LoVo (cell line): ENCODE measurements at regions not wholly inside any gene's neighbourhood (a gene's known extent, or its start where the extent isn't known, plus 50 kb on each side); places are given as distances from the start of the nearest gene placed in this dataset.
"Not testable (repeated sequence)": the region's sequence is repeated elsewhere in the genome, so short reads cannot be mapped to it uniquely, and the experiment has no call there.

Experiments
- DNase-seq: peaks from one replicate; pipeline ENCODE4 v3.0.0-alpha.2; 2016; ENCODE audit warnings: low spot score

- no peak for DNase-seq
Measured at GRCh38 chr12:115319446-115320040, 635.6 kb upstream of the TBX3 start.

- peak; percentile 69 for DNase-seq
Measured at GRCh38 chr12:115313929-115314328, 630.0 kb upstream of the TBX3 start.

GRCh38 chr12:115312901-115313300 lies 628.9 kb upstream of the TBX3 start:
- no peak for DNase-seq

- DNase-seq: no peak
Measured at GRCh38 chr12:115311875-115312274, 627.9 kb upstream of the TBX3 start.

- DNase-seq: no peak
Measured at GRCh38 chr12:115308918-115309317, 624.9 kb upstream of the TBX3 start.

- no peak for DNase-seq
Measured at GRCh38 chr12:115306380-115306779, 622.4 kb upstream of the TBX3 start.

- no peak for DNase-seq
Measured at GRCh38 chr12:115305867-115306266, 621.9 kb upstream of the TBX3 start.

- DNase-seq: no peak
Measured at GRCh38 chr12:115305275-115305674, 621.3 kb upstream of the TBX3 start.

- no peak for DNase-seq
Measured at GRCh38 chr12:115303723-115304309, 619.8 kb upstream of the TBX3 start.

GRCh38 chr12:115297445-115297844 lies 613.5 kb upstream of the TBX3 start:
- no peak for DNase-seq

- DNase-seq: no peak
Measured at GRCh38 chr12:115296613-115297198, 612.7 kb upstream of the TBX3 start.

GRCh38 chr12:115295886-115296285 lies 611.9 kb upstream of the TBX3 start:
- DNase-seq: no peak

- no peak for DNase-seq
Measured at GRCh38 chr12:115294453-115295133, 610.6 kb upstream of the TBX3 start.

GRCh38 chr12:115285429-115285828 lies 601.5 kb upstream of the TBX3 start:
- DNase-seq: not testable (repeated sequence)

- no peak for DNase-seq
Measured at GRCh38 chr12:115273456-115273855, 589.5 kb upstream of the TBX3 start.

GRCh38 chr12:115268451-115268850 lies 584.5 kb upstream of the TBX3 start:
- DNase-seq: no peak

- DNase-seq: no peak
Measured at GRCh38 chr12:115267891-115268290, 583.9 kb upstream of the TBX3 start.

- no peak for DNase-seq
Measured at GRCh38 chr12:115267464-115267863, 583.5 kb upstream of the TBX3 start.

GRCh38 chr12:115264605-115265004 lies 580.6 kb upstream of the TBX3 start:
- no peak for DNase-seq

- peak; percentile 83 for DNase-seq
Measured at GRCh38 chr12:115261691-115262398, 577.9 kb upstream of the TBX3 start.

GRCh38 chr12:115260762-115261675 lies 577.0 kb upstream of the TBX3 start:
- DNase-seq: no peak
